ENCODE measurements at regions not wholly inside any gene's neighbourhood (a gene's known extent, or its start where the extent isn't known, plus 50 kb on each side); places are given as distances from the start of the nearest gene placed in this dataset.

DNA sequence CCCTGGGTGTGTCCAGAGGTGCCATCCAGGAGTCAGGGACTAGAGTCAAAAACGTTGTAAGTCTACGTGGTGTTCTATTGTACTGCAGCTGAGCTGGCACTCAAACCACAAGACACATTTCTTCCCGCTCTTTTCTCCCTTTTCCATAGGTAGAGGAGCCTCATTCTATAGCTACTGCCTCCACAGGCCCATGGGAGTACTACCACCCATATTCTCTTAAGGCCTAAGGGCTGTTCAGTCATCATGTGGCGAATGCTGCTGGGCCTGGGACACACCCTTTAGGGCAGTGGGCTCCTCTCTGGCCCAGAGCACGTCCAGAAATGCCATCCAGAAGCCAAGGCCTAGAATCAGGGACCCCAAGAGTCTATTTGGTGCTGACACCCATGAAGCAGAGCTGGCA, 1271.7 kb downstream of the CNTNAP5 start (continued):
- no peak for TF ChIP-seq ZNF114 (CRISPR knock-in tag; IDR thresholded peaks at IDR 0.05)

DNA sequence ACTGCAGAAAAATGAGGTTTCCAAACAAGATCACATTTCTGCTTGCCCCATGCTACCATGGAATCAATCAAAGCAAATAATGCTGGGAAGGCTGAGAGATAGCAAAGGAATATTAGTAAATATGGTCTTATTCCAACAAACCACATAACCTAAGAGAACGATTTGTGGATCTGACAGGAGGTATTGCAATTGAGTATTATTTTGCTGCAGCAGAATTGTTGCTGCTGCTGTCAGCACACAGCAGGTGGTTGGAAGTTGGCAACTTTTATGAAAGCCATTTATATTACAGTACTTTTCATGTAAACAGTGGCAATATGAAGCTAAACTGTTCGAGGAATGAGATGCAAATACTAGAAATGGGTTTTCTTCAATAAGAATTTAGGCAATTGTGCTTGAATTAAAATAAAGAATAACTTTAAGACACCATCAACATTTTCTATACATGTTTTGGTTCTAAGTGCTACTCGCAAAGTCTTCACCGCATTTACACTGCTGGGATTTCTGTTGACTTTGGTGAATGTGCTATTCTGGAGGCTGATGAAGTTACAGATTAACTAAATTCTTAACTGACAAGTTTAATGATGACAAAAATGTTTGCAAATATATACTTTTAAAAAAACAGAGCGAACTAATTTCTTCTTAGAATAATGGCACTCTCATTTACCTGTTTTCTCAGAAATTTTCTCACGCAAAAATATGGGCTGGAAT, 1285.7 kb downstream of the CNTNAP5 start:
- Histone ChIP-seq H3K4me1 (ENCODE audit: insufficient read depth) (no peaks in the 10 kb centered on the region), H3F3A (replicated peaks; ENCODE audit: low read depth) (no peaks in the 10 kb centered on the region), H3K27me3 (ENCODE audit: insufficient read depth) (no peaks in the 10 kb centered on the region), H3K27ac (ENCODE audit: low read depth) (no peak overlapping the region), H3K4me3 (no peak overlapping the region), H2AFZ (no peak overlapping the region), H3K36me3 (ENCODE audit: insufficient read depth) (no peaks in the 10 kb centered on the region), H4K20me1 (replicated peaks; ENCODE audit: insufficient read depth) (no peaks in the 10 kb centered on the region), H3K4me2 (no peak overlapping the region), H3K79me2 (replicated peaks; ENCODE audit: insufficient read depth) (no peaks in the 10 kb centered on the region), H3K9me2 (ENCODE audit: insufficient read depth) (no peaks in the 10 kb centered on the region)
- Mint-ChIP-seq H3K27ac (no peak overlapping the region), H3K4me1 (no peaks in the 10 kb centered on the region), H3K36me3 (ENCODE audit: low read depth) (no peaks in the 10 kb centered on the region), H3K4me3 (no peak overlapping the region), H3K9me3 (no peaks in the 10 kb centered on the region), H3K27me3 (ENCODE audit: insufficient read depth, low read depth, poor library complexity) (no peaks in the 10 kb centered on the region)
- TF ChIP-seq JUNB (IDR thresholded peaks at IDR 0.05; ENCODE audit: unreplicated experiment), result no peak
- no peak for TF ChIP-seq NANOG (IDR thresholded peaks at IDR 0.05; ENCODE audit: borderline replicate concordance)
- no peak for TF ChIP-seq ZNF331 (CRISPR knock-in tag; IDR thresholded peaks at IDR 0.05; ENCODE audit: low read depth)
- TF ChIP-seq EZH2phosphoT487 (IDR thresholded peaks at IDR 0.05; ENCODE audit: unreplicated experiment), result no peak
- TF ChIP-seq EZH2 (IDR thresholded peaks at IDR 0.05; ENCODE audit: low read depth, unreplicated experiment), result no peak
- TF ChIP-seq, protein P1, sequence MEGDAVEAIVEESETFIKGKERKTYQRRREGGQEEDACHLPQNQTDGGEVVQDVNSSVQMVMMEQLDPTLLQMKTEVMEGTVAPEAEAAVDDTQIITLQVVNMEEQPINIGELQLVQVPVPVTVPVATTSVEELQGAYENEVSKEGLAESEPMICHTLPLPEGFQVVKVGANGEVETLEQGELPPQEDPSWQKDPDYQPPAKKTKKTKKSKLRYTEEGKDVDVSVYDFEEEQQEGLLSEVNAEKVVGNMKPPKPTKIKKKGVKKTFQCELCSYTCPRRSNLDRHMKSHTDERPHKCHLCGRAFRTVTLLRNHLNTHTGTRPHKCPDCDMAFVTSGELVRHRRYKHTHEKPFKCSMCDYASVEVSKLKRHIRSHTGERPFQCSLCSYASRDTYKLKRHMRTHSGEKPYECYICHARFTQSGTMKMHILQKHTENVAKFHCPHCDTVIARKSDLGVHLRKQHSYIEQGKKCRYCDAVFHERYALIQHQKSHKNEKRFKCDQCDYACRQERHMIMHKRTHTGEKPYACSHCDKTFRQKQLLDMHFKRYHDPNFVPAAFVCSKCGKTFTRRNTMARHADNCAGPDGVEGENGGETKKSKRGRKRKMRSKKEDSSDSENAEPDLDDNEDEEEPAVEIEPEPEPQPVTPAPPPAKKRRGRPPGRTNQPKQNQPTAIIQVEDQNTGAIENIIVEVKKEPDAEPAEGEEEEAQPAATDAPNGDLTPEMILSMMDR (conservative IDR thresholded peaks at IDR 0.05; ENCODE audit: low read depth in 2 of 2), result no peak
- TF ChIP-seq STAT1 (IDR thresholded peaks at IDR 0.05; ENCODE audit: unreplicated experiment), result no peak
- TF ChIP-seq, protein P2, sequence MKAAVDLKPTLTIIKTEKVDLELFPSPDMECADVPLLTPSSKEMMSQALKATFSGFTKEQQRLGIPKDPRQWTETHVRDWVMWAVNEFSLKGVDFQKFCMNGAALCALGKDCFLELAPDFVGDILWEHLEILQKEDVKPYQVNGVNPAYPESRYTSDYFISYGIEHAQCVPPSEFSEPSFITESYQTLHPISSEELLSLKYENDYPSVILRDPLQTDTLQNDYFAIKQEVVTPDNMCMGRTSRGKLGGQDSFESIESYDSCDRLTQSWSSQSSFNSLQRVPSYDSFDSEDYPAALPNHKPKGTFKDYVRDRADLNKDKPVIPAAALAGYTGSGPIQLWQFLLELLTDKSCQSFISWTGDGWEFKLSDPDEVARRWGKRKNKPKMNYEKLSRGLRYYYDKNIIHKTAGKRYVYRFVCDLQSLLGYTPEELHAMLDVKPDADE (IDR thresholded peaks at IDR 0.05), result no peak
- TF ChIP-seq CREB1 (CRISPR knock-in tag; IDR thresholded peaks at IDR 0.05; ENCODE audit: low read depth), result no peak
- no peak for TF ChIP-seq ZNF114 (CRISPR knock-in tag; IDR thresholded peaks at IDR 0.05)
- TF ChIP-seq, protein P3, sequence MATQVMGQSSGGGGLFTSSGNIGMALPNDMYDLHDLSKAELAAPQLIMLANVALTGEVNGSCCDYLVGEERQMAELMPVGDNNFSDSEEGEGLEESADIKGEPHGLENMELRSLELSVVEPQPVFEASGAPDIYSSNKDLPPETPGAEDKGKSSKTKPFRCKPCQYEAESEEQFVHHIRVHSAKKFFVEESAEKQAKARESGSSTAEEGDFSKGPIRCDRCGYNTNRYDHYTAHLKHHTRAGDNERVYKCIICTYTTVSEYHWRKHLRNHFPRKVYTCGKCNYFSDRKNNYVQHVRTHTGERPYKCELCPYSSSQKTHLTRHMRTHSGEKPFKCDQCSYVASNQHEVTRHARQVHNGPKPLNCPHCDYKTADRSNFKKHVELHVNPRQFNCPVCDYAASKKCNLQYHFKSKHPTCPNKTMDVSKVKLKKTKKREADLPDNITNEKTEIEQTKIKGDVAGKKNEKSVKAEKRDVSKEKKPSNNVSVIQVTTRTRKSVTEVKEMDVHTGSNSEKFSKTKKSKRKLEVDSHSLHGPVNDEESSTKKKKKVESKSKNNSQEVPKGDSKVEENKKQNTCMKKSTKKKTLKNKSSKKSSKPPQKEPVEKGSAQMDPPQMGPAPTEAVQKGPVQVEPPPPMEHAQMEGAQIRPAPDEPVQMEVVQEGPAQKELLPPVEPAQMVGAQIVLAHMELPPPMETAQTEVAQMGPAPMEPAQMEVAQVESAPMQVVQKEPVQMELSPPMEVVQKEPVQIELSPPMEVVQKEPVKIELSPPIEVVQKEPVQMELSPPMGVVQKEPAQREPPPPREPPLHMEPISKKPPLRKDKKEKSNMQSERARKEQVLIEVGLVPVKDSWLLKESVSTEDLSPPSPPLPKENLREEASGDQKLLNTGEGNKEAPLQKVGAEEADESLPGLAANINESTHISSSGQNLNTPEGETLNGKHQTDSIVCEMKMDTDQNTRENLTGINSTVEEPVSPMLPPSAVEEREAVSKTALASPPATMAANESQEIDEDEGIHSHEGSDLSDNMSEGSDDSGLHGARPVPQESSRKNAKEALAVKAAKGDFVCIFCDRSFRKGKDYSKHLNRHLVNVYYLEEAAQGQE (IDR thresholded peaks at IDR 0.05; ENCODE audit: unreplicated experiment), result no peak
- TF ChIP-seq, protein P4, sequence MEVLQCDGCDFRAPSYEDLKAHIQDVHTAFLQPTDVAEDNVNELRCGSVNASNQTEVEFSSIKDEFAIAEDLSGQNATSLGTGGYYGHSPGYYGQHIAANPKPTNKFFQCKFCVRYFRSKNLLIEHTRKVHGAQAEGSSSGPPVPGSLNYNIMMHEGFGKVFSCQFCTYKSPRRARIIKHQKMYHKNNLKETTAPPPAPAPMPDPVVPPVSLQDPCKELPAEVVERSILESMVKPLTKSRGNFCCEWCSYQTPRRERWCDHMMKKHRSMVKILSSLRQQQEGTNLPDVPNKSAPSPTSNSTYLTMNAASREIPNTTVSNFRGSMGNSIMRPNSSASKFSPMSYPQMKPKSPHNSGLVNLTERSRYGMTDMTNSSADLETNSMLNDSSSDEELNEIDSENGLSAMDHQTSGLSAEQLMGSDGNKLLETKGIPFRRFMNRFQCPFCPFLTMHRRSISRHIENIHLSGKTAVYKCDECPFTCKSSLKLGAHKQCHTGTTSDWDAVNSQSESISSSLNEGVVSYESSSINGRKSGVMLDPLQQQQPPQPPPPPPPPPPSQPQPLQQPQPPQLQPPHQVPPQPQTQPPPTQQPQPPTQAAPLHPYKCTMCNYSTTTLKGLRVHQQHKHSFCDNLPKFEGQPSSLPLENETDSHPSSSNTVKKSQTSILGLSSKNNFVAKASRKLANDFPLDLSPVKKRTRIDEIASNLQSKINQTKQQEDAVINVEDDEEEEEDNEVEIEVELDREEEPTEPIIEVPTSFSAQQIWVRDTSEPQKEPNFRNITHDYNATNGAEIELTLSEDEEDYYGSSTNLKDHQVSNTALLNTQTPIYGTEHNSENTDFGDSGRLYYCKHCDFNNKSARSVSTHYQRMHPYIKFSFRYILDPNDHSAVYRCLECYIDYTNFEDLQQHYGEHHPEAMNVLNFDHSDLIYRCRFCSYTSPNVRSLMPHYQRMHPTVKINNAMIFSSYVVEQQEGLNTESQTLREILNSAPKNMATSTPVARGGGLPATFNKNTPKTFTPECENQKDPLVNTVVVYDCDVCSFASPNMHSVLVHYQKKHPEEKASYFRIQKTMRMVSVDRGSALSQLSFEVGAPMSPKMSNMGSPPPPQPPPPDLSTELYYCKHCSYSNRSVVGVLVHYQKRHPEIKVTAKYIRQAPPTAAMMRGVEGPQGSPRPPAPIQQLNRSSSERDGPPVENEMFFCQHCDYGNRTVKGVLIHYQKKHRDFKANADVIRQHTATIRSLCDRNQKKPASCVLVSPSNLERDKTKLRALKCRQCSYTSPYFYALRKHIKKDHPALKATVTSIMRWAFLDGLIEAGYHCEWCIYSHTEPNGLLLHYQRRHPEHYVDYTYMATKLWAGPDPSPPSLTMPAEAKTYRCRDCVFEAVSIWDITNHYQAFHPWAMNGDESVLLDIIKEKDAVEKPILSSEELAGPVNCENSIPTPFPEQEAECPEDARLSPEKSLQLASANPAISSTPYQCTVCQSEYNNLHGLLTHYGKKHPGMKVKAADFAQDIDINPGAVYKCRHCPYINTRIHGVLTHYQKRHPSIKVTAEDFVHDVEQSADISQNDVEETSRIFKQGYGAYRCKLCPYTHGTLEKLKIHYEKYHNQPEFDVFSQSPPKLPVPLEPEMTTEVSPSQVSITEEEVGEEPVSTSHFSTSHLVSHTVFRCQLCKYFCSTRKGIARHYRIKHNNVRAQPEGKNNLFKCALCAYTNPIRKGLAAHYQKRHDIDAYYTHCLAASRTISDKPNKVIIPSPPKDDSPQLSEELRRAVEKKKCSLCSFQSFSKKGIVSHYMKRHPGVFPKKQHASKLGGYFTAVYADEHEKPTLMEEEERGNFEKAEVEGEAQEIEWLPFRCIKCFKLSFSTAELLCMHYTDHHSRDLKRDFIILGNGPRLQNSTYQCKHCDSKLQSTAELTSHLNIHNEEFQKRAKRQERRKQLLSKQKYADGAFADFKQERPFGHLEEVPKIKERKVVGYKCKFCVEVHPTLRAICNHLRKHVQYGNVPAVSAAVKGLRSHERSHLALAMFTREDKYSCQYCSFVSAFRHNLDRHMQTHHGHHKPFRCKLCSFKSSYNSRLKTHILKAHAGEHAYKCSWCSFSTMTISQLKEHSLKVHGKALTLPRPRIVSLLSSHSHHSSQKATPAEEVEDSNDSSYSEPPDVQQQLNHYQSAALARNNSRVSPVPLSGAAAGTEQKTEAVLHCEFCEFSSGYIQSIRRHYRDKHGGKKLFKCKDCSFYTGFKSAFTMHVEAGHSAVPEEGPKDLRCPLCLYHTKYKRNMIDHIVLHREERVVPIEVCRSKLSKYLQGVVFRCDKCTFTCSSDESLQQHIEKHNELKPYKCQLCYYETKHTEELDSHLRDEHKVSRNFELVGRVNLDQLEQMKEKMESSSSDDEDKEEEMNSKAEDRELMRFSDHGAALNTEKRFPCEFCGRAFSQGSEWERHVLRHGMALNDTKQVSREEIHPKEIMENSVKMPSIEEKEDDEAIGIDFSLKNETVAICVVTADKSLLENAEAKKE (CRISPR knock-in tag; IDR thresholded peaks at IDR 0.05), result no peak
- DNase-seq (ENCODE audit: low spot score) (no peak), ATAC-seq (no peak)
